Vagina (tissue), 2 donors: ENCODE measurements at regions not wholly inside any gene's neighbourhood (a gene's known extent, or its start where the extent isn't known, plus 50 kb on each side); places are given as distances from the start of the nearest gene placed in this dataset.
"Not testable (repeated sequence)": the region's sequence is repeated elsewhere in the genome, so short reads cannot be mapped to it uniquely, and the experiment has no call there.

Experiments
- POLR2A ChIP-seq, 2 donors: fragments of 450-650 bp; IDR thresholded peaks; one replicate each; pipeline ENCODE4 v1.6.1; 2017; ENCODE audit warnings: antibody characterized with exemption in 2 of 2, mild to moderate bottlenecking in 2 of 2, moderate library complexity in 2 of 2
- TF ChIP-seq, protein P1 (sequence below), 3 experiments: fragments of 450-650 bp in 2 of 3; fragments of 200-600 bp in 1 of 3; sonication (generic) in 1 of 3; IDR thresholded peaks; one replicate each; pipeline ENCODE4 v1.5.1; 2017 to 2019; ENCODE audit warnings: antibody characterized with exemption in 3 of 3, mild to moderate bottlenecking in 2 of 3, moderate library complexity in 2 of 3

DNA sequence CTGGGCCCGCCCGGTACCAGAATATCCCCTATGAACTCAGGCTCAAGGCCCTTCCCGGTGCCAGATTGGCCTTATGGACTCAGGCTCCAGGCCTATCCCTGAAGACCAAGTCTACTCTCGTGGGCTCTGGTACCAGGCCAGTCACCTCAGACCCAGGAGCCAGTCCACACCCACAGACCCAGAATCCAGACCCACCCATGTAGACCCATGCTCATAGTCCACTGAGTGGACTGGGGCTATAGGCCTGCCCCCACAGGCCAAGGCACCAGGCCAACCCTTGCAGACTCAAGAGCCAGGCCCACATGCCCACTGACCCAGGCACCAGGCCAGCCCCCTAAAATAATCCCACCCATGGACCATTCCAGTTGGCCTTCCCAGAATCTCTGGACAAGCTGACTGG lies 296.1 kb downstream of the CNTNAP3B start:
- TF ChIP-seq, protein P1, sequence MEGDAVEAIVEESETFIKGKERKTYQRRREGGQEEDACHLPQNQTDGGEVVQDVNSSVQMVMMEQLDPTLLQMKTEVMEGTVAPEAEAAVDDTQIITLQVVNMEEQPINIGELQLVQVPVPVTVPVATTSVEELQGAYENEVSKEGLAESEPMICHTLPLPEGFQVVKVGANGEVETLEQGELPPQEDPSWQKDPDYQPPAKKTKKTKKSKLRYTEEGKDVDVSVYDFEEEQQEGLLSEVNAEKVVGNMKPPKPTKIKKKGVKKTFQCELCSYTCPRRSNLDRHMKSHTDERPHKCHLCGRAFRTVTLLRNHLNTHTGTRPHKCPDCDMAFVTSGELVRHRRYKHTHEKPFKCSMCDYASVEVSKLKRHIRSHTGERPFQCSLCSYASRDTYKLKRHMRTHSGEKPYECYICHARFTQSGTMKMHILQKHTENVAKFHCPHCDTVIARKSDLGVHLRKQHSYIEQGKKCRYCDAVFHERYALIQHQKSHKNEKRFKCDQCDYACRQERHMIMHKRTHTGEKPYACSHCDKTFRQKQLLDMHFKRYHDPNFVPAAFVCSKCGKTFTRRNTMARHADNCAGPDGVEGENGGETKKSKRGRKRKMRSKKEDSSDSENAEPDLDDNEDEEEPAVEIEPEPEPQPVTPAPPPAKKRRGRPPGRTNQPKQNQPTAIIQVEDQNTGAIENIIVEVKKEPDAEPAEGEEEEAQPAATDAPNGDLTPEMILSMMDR (IDR thresholded peaks at IDR 0.05) = not testable (repeated sequence)
- not testable (repeated sequence) for TF ChIP-seq POLR2A (IDR thresholded peaks at IDR 0.05)
